ENCODE measurements at regions not wholly inside any gene's neighbourhood (a gene's known extent, or its start where the extent isn't known, plus 50 kb on each side); places are given as distances from the start of the nearest gene placed in this dataset.
A peak's percentile ranks its signal among the peaks of the same experiment; 100 is the strongest.

DNA sequence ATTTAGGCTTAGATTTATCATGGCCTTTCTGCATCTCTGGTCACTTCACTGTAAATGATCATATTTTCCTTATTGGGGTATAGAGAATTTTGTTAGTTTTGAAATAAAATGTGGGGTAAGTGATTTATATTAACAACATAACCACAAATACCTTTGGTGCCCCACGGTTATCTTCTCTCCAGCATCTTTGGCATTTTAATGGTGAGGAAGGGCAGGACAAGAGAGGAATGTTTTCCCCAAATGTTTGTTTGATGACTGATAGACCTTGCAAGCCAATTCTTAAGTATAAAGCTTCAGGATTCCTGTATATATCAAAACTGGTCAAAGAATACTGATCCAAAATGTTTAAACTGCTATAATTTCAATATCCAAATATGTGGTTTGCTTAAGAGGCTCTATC, 171.6 kb upstream of the SMLR1 start:
- Mint-ChIP-seq H3K36me3 (no peaks in the 10 kb centered on the region), H3K9me3 (no peaks in the 10 kb centered on the region), H3K27me3 (no peaks in the 10 kb centered on the region), H3K27ac (no peak overlapping the region), H3K4me1 (ENCODE audit: low read depth) (no peaks in the 10 kb centered on the region), H3K4me3 (no peak overlapping the region)
- intact Hi-C loops (cut with micrococcal nuclease), result no loop called here
- POLR2A ChIA-PET, result no interaction called here
- CTCF ChIA-PET, result no interaction called here
- no peak for DNase-seq

DNA sequence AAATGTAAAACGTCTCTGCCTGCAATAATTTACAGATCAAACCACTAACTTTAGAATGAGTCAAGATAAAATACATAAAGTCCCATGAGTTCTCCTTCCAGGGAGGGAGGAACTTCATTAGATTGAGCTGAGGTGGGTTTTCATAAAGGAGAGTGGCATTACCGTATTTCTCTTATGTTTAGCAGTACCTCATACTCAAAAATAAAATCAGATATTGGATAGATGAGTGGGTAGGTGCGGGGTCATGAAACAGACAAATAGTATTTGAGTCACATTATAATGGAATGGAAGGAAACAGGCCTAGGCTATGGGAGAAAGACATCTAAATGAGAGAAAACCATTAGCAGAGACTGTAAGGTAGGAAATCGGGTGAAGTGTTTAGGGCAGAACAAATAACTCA, 166.1 kb upstream of the SMLR1 start:
- POLR2A ChIA-PET, result no interaction called here
- Mint-ChIP-seq H3K4me3 (no peak overlapping the region), H3K27ac (no peak overlapping the region), H3K4me1 (ENCODE audit: low read depth) (no peaks in the 10 kb centered on the region), H3K36me3 (no peaks in the 10 kb centered on the region), H3K27me3 (no peaks in the 10 kb centered on the region), H3K9me3 (no peaks in the 10 kb centered on the region)
- no peak for DNase-seq
- CTCF ChIA-PET, result no interaction called here
- intact Hi-C loops (cut with micrococcal nuclease), result no loop called here

DNA sequence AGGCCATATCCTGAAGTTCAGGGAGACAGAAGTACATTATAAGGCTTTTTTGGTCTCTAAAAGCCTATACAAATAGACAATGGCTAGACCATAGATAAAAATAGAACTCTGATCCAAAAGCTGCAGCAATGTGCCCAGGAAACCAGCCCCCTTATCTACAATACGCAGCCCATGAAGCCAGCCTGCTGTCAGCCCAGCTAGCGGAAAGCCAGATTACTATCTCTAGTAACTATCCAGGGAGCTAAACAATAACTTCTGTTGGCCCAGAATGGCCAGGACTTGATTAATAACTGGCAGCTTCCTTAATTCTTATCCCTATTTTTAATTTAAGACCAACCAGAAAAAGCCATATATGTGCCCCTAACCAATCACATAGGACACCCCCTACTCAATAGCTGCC, 160.4 kb upstream of the SMLR1 start:
- Mint-ChIP-seq H3K27ac (no peak overlapping the region), H3K27me3 (no peaks in the 10 kb centered on the region), H3K9me3 (no peaks in the 10 kb centered on the region), H3K4me1 (ENCODE audit: low read depth) (no peaks in the 10 kb centered on the region), H3K4me3 (no peak overlapping the region), H3K36me3 (no peaks in the 10 kb centered on the region)
- intact Hi-C loops (cut with micrococcal nuclease), result no loop called here
- CTCF ChIA-PET, result interaction anchor here (1.0 kb wide), 1 partner anchor 35 kb away, joined by 3 read pairs; no protein-coding TSS in a partner anchor
- POLR2A ChIA-PET, result no interaction called here
- DNase-seq, result no peak

DNA sequence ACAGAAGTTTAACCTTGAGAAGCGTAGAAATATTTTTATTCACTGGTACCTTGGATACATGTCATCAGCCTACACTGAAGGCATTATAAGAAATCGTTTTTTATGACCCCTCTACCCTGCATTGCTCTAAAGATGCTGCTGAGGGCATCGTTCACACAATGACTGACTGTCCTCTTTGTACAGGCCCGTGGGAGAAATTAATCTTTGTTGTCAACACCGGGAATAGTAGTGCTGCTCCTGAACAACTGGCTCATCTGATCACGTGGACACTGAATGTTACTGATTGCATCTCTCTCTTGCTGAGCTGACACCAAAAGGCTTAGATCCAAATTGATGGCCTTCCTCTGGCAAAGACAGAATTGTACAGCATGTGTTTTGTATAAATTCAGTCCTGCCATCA, 157.1 kb upstream of the SMLR1 start:
- Mint-ChIP-seq H3K4me3 (no peak overlapping the region), H3K27me3 (no peaks in the 10 kb centered on the region), H3K9me3 (no peaks in the 10 kb centered on the region), H3K4me1 (ENCODE audit: low read depth) (peaks cover 2% of the 10 kb centered on the region), H3K27ac (no peak overlapping the region), H3K36me3 (peaks cover 2% of the 10 kb centered on the region)
- ChIA-PET CTCF (no interaction called here), POLR2A (no interaction called here)
- intact Hi-C loops (cut with micrococcal nuclease), result no loop called here
- no peak for DNase-seq

DNA sequence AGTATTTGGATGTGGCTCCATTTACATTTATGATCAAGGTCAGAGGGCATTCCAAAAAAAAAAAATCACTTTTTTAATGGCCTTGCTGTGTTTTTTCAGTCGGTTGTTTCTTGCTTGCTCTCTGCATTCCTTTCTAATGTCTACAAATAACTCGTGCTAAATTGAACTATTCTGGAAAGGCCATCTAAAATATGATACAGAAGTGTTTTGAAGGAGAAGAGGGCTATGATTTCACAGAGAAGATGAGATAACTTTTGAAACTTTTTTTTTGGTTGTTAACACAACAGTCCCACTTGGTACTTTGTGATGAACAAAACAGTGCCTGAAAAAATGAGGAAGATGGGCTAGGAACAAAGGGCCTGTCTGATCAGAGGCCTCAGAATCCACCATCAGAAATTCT, 156.1 kb upstream of the SMLR1 start:
- Mint-ChIP-seq H3K4me1 (ENCODE audit: low read depth) (peaks cover 9% of the 10 kb centered on the region), H3K36me3 (peaks cover 2% of the 10 kb centered on the region), H3K27ac (no peak overlapping the region), H3K27me3 (no peaks in the 10 kb centered on the region), H3K4me3 (no peak overlapping the region), H3K9me3 (no peaks in the 10 kb centered on the region)
- intact Hi-C loops (cut with micrococcal nuclease), result no loop called here
- ChIA-PET CTCF (no interaction called here), POLR2A (no interaction called here)
- DNase-seq, result no peak

DNA sequence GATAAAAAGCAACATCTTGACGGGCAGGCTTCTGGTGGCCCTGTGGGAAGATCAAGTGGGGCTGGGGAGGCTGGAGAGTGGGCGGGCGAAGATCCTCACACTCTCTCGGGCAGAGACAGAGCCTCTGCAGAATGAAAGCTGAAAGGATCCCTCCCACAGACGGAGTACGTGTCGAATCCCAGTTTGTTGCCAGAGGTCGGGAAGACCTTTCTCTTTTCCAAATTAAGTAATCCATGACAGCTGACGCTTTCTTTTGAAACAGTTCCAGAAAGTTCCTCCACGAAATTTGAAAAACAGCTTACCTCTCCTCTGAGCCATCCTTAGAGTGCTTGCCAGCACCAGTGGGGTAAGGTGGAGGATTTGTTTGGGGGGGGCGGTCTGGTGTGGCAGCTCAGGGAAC, 155.6 kb upstream of the SMLR1 start:
- H3K27ac Mint-ChIP-seq, result no peak overlapping the region
- no peak for DNase-seq
- peaks cover 2% of the 10 kb centered on the region for H3K36me3 Mint-ChIP-seq
- ChIA-PET POLR2A (no interaction called here), CTCF (no interaction called here)
- H3K4me3 Mint-ChIP-seq, result no peak overlapping the region
- H3K27me3 Mint-ChIP-seq, result no peaks in the 10 kb centered on the region
- no peaks in the 10 kb centered on the region for H3K9me3 Mint-ChIP-seq
- peaks cover 14% of the 10 kb centered on the region for H3K4me1 Mint-ChIP-seq (ENCODE audit: low read depth)
- intact Hi-C loops (cut with micrococcal nuclease), result no loop called here

DNA sequence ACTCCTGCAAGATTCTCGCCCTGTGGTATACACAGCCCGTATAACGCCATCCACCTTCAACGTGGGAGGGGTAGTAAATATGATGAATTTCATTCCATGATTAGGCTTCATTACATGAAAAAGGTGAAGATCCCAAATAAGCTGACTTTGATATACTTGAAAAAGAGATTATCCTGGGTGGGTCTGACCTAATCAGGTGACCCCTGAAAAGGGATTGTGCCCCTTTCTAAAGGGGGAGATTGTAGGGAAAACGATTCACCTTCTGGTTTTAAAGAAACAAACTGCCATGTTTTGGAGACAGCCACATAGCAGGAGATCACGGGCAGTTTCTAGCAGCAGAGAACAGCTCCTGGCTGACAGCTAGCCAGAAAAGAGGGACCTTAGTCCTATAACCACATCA, 155.1 kb upstream of the SMLR1 start:
- POLR2A ChIA-PET, result no interaction called here
- Mint-ChIP-seq H3K9me3 (peaks cover 3% of the 10 kb centered on the region), H3K27ac (no peak overlapping the region), H3K27me3 (no peaks in the 10 kb centered on the region), H3K4me3 (no peak overlapping the region), H3K36me3 (peaks cover 2% of the 10 kb centered on the region), H3K4me1 (ENCODE audit: low read depth) (peaks cover 14% of the 10 kb centered on the region)
- intact Hi-C loops (cut with micrococcal nuclease), result no loop called here
- CTCF ChIA-PET, result no interaction called here
- DNase-seq, result no peak

DNA sequence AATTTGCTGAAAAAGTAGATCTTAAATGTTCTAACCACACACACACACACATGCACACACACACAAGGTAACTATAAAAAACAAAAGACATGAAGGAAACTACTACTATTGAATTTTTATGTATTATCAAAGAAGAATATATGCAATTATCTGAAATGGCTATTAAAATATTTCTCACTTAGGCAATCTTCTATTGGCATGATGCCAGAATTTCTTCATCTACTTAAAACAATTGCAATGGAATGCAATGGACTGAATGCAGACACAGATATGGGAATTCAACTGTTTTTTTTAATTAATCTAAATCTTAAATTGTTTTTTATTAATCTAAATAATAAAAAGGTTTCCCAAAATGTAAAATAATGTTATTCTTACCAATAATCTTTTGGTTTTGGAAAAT, 152.6 kb upstream of the SMLR1 start:
- H3K4me3 Mint-ChIP-seq, result no peak overlapping the region
- H3K36me3 Mint-ChIP-seq, result peaks cover 2% of the 10 kb centered on the region
- intact Hi-C loops (cut with micrococcal nuclease), result loop anchor here (5.0 kb wide), 3 partner anchors 52 to 157 kb away; no protein-coding TSS in a partner anchor
- ChIA-PET POLR2A (no interaction called here), CTCF (interaction anchor here (1.5 to 2.9 kb wide), 2 partner anchors 23 to 279 kb away, joined by 3 to 12 read pairs; no protein-coding TSS in a partner anchor)
- peaks cover 12% of the 10 kb centered on the region for H3K9me3 Mint-ChIP-seq
- no peak for DNase-seq
- no peaks in the 10 kb centered on the region for H3K27me3 Mint-ChIP-seq
- H3K27ac Mint-ChIP-seq, result no peak overlapping the region
- H3K4me1 Mint-ChIP-seq (ENCODE audit: low read depth), result peaks cover 14% of the 10 kb centered on the region

DNA sequence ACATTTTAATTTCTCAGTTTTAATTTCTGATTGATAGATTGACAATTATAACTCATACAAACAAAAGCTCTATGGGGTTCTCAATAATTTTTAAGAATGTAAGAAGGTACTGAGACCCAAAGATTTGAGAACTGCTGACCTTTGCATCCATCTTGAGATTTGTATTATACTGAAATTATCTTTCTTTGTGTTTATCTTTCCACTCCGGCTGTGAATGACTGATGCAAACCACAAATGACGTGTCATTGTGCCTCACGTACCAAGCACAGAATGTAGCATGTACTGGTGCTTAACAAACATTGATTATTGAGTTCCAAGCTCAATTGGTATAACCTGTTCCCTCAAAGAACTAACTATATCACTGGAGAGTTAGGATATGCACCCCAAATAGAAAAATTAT, 152.1 kb upstream of the SMLR1 start:
- POLR2A ChIA-PET, result no interaction called here
- Mint-ChIP-seq H3K27me3 (no peaks in the 10 kb centered on the region), H3K36me3 (peaks cover 3% of the 10 kb centered on the region), H3K27ac (no peak overlapping the region), H3K4me3 (no peak overlapping the region), H3K4me1 (ENCODE audit: low read depth) (peaks cover 14% of the 10 kb centered on the region), H3K9me3 (peaks cover 15% of the 10 kb centered on the region)
- CTCF ChIA-PET, result interaction anchor here (1.5 to 2.9 kb wide), 2 partner anchors 23 to 280 kb away, joined by 3 to 12 read pairs; no protein-coding TSS in a partner anchor
- intact Hi-C loops (cut with micrococcal nuclease), result loop anchor here (5.0 kb wide), 3 partner anchors 53 to 158 kb away; no protein-coding TSS in a partner anchor
- peak; percentile 38 for DNase-seq

DNA sequence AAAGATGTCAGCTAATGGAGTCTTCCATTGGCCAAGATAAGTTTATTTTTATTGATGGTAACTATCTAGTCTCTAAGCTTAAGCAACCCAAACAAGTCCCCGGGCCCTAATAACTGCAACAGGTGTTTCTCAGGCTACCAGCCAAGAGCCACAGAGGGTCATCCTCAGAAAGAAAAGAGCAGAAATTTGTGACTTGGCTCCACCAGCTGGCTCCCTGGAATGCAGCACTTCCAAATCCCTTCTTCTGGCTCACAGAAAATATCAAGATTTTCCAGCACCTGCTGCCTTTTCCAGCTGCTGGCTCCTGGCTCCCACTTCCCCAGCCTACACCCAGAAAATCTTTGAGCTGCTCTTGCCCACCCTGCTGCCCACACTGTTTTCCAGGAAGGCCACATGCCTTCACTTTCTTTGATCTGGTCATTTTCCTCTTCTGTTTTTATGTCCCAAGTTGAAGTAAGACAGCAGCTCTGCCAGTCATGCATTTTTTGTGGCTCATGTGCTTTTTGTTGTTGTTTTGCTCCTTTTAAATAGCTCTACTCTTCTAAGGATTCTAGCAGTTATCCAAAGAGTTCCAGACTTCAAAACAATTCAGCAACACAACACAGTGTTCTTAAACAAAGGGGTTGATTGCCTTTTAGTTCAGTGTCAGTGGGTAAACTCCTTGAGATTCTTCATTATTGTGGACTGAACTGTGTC, 151.0 kb upstream of the SMLR1 start:
- H3K4me3 Mint-ChIP-seq, result no peak overlapping the region
- intact Hi-C loops (cut with micrococcal nuclease), result loop anchor here (5.0 kb wide), 3 partner anchors 54 to 159 kb away; no protein-coding TSS in a partner anchor

DNA sequence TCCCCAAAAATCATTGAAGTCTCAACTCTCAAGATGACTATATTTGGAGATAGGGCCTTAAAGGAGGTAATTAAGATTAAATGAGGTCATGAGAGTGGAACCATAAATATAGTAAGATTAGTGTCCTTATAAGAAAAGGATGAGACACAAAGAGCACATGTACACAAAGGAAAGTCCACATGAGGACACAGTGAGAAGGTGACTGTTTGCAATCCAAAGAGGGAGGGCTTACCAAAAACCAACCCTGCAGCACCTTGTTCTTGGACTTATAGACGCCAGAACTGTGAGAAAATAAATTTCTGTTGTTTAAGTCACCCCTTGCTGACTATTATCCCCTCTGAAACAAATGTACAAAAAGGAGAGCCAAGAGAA, 150.4 kb upstream of the SMLR1 start:
- H3K4me1 Mint-ChIP-seq (ENCODE audit: low read depth), result peaks cover 14% of the 10 kb centered on the region
- DNase-seq, result no peak
- intact Hi-C loops (cut with micrococcal nuclease), result loop anchor here (5.0 kb wide), 3 partner anchors 54 to 159 kb away; no protein-coding TSS in a partner anchor
- CTCF ChIA-PET, result interaction anchor here (2.9 kb wide), 1 partner anchor 21 kb away, joined by 12 read pairs; no protein-coding TSS in a partner anchor
- peaks cover 15% of the 10 kb centered on the region for H3K9me3 Mint-ChIP-seq
- H3K27me3 Mint-ChIP-seq, result no peaks in the 10 kb centered on the region
- POLR2A ChIA-PET, result no interaction called here
- H3K36me3 Mint-ChIP-seq, result peaks cover 4% of the 10 kb centered on the region
- no peak overlapping the region for H3K4me3 Mint-ChIP-seq
- H3K27ac Mint-ChIP-seq, result no peak overlapping the region

More for the DNA sequence above, 151.0 kb upstream of the SMLR1 start:
- ChIA-PET POLR2A (no interaction called here), CTCF (interaction anchor here (1.5 to 2.9 kb wide), 2 partner anchors 22 to 281 kb away, joined by 3 to 12 read pairs; no protein-coding TSS in a partner anchor)
- Mint-ChIP-seq H3K4me1 (ENCODE audit: low read depth) (peaks cover 14% of the 10 kb centered on the region), H3K9me3 (peaks cover 15% of the 10 kb centered on the region), H3K27me3 (no peaks in the 10 kb centered on the region), H3K36me3 (peaks cover 4% of the 10 kb centered on the region), H3K27ac (no peak overlapping the region)
- DNase-seq, result no peak

DNA sequence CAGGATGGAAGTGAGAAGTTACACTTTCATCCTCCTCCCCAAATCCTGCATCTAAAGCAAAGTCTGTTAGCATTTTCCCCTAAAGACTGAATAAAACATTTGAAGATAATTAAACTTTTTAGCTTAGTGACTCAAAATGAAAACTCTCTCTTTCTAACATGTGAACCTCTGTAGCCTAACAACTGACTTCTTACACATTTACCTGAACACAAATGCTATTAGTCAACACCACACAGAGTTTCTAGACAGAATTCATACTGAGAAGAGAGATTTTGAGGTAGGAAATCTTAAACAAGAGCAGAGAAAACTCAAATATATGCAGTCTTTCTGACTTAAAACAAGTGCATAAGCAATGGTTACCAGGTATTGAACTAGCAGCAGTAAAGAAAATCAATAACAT, 149.9 kb upstream of the SMLR1 start:
- ChIA-PET POLR2A (no interaction called here), CTCF (interaction anchor here (2.9 kb wide), 1 partner anchor 21 kb away, joined by 12 read pairs; no protein-coding TSS in a partner anchor)
- intact Hi-C loops (cut with micrococcal nuclease), result loop anchor here (5.0 kb wide), 3 partner anchors 55 to 160 kb away; no protein-coding TSS in a partner anchor
- peaks cover 2% of the 10 kb centered on the region for H3K36me3 Mint-ChIP-seq
- H3K4me3 Mint-ChIP-seq, result no peak overlapping the region
- H3K27me3 Mint-ChIP-seq, result no peaks in the 10 kb centered on the region
- H3K27ac Mint-ChIP-seq, result no peak overlapping the region
- DNase-seq, result no peak
- H3K4me1 Mint-ChIP-seq (ENCODE audit: low read depth), result peaks cover 14% of the 10 kb centered on the region
- peaks cover 15% of the 10 kb centered on the region for H3K9me3 Mint-ChIP-seq

DNA sequence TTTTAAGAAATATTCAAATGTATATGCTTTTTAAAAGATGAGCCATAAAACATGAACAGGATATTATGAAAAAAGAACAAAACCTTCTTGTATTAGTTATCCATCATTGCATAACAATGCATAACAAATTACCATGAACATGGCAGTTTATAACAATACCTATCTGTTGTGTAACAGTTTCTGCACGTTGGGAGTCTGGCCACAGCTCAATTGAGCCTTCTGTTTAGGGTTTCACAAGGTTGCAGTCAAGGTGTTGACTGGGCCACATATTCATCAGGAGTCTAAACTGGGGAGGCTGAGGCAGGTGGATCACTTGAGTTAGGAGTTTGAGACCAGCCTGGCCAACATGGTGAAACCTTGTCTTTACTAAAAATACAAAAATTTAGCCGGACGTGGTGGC, 149.4 kb upstream of the SMLR1 start:
- H3K4me3 Mint-ChIP-seq, result no peak overlapping the region
- intact Hi-C loops (cut with micrococcal nuclease), result loop anchor here (5.0 kb wide), 3 partner anchors 55 to 160 kb away; no protein-coding TSS in a partner anchor
- DNase-seq, result no peak
- POLR2A ChIA-PET, result no interaction called here
- CTCF ChIA-PET, result no interaction called here
- no peaks in the 10 kb centered on the region for H3K27me3 Mint-ChIP-seq
- no peak overlapping the region for H3K27ac Mint-ChIP-seq
- H3K4me1 Mint-ChIP-seq (ENCODE audit: low read depth), result peaks cover 14% of the 10 kb centered on the region
- peaks cover 15% of the 10 kb centered on the region for H3K9me3 Mint-ChIP-seq
- H3K36me3 Mint-ChIP-seq, result peaks cover 2% of the 10 kb centered on the region
